TTC549 (cell line): ENCODE measurements at regions not wholly inside any gene's neighbourhood (a gene's known extent, or its start where the extent isn't known, plus 50 kb on each side); places are given as distances from the start of the nearest gene placed in this dataset.
"Not testable (repeated sequence)": the region's sequence is repeated elsewhere in the genome, so short reads cannot be mapped to it uniquely, and the experiment has no call there.

Experiments
- FAIRE-seq: peaks from 2 replicates; lab custom pipeline; 2012; peaks lifted over from hg19 to GRCh38; lab: Jason Lieb, UNC

- FAIRE-seq, result no peak
These were observed 291.1 kb downstream of the FOXL1 start for GRCh38 chr16:86869288-86870022.

DNA sequence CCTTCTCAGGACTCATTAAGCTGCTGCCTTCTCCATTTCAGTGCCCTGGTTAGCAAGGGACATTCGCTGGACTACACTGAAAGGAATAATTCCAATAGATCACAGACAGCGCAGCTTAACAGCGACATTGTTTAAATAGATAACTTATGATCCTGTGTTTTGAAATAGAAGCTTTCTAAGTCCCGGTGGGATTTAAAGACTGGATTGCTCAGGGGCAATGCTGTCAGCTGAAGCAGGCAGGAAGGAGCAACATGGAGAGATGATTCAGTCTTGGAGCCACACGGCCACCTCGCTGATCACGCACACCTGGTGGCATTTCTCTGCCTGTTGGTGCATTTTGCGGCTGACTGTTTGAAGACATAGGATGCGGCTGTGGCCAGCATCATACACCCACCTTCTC lies 292.0 kb downstream of the FOXL1 start:
- FAIRE-seq, result no peak

DNA sequence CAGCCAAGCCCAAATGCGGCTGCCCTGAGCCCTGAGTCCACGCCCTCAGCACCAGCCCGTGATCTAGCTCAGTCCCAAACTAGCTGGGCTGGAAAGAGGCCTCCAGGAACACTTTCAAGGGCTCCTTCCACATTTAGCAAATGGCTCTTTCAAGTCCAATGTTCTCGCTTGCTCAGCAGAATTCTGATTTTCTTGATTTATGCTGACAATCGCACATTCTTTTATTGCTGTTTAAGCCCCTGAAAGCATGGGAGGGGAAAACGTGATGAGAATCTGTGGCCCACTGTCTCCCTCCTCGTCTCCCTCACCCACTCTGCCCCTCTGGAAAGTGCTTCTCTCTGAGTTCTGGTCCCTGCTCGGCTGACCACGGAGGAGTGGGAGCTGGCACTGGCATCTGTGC lies 293.8 kb downstream of the FOXL1 start:
- FAIRE-seq, result no peak

GRCh38 chr16:86872833-86873232 lies 294.5 kb downstream of the FOXL1 start:
- FAIRE-seq, result no peak

DNA sequence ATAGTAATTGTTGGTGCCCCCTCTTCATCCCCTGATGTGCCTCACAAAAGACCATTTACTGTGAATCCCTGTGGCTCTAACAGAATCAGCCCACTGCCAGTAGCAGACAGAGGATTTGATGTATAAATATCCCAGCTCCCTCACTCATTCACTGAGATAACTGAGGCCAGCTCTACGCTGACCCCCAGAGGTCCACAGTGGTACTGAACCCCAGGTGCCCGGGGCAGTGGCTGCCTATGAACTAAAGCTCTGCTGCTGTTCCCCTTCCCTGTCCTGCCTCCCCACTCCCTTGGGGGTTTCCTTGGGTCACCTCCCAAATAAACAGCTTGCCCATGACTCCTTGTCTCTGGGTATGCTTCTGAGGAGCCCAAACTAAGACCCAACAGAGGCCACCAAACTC lies 295.8 kb downstream of the FOXL1 start:
- no peak for FAIRE-seq

DNA sequence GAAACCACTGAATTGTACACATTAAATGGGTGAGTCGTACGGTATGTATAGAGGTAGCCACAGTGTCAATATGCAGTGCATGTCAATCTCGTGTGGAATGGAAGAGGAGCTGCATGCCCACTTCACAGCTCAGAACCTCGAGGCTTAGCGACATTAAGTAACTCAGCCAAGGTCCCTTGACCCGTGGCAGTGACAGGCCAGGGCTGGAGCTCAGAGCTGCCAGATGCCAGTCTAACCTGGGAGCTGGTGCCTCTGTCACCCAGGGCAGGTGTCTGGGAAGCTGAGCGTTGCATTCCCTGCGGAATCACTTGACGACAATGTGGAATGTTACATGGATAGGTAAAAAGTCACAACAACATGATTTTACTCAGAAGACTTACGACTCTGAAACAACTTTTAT lies 298.1 kb downstream of the FOXL1 start:
- FAIRE-seq, result no peak

DNA sequence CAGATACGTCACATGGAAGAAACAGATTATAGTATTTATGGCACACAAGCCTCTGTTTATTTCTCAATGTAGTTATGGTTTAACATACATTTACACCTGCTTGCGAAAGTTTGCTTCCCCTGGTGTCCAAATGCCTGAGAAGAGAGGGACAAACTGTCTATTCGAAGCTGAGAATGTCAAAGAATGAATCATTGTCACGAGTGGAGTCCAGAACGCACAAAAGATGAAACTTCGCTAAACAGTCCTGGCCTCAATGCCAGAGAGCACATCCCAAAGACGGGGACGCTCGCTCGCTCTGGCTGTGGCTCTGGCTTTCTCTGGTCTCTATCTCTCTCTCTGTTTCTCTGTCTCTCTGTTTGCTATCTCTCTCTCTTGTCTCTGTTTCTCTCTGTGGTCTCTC lies 298.8 kb downstream of the FOXL1 start:
- FAIRE-seq, result no peak

- no peak for FAIRE-seq
These were observed 299.5 kb downstream of the FOXL1 start for GRCh38 chr16:86877835-86878234.

- FAIRE-seq, result no peak
These were observed 300.1 kb downstream of the FOXL1 start for GRCh38 chr16:86878236-86879080.

GRCh38 chr16:86879268-86879667 lies 300.9 kb downstream of the FOXL1 start:
- no peak for FAIRE-seq

- FAIRE-seq, result no peak
These were observed 302.2 kb downstream of the FOXL1 start for GRCh38 chr16:86880316-86881117.

DNA sequence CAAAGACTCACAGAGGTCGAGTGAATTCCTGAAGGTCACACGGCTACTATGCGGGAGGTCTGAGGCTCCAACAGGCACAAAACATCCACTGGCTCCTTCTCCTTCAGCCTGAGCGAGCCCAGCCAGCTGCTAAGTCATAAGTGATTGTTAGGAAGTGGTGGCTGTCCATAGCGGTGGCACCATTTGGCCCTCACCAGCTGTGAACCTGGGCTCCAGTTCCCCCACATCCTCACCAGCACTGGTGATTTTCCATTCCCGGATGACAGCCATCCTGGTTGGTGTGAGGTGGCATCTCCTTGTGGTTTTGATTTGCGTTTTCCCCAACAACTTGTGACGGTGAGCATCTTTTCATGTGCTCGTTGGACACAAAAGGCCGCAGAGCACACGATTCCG lies 302.8 kb downstream of the FOXL1 start:
- no peak for FAIRE-seq

DNA sequence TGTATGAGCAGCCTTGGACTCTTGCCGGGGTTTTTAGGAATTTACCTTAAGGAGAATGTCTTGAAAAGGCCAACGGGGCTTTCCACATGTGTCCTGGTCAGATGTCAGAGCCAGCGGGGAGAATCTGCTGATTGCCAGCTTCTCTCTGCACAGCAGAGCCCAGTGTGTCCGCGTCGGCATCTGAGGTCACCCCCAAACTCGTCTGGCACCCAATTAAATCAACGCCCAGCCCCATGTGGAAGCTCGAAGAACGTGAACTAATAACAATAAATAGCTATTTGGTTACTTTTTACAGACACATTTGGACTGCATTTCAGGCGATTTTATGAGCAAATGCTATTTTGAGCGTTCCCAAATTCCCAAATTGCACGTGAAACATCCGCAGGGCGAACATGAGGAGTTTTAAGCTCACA lies 303.5 kb downstream of the FOXL1 start:
- FAIRE-seq, result no peak

DNA sequence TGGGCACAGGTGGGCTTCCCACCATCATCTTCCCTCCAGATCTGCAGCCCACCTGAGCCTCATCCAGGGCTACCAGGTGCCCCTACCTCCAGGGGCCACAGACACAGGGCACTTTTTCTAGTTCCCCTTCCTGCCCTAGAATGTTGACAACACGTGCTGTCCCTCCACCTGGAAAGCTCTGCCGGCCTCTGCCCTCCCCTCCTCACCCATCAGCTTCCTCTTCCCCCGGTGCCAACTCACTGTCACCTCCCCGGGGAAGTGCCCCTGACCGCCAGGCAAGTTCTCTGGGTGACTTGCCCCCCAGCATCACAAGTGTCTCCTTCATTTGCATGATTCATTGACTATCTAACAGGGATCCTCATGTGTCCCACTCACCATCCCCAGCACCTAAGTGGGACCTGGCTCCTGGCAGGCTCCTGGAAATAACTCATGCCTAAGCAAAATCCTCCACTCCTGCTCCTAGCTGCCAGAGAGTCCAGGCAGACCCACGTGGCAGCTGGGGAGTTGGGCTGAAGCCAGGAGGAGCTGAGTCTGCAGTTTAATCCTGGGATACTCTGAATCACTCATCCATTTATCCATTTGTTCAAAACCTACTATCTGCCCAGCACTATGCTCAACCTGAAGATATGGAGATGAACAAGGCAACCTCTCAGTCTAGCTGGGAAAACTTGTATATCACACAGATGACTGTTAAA lies 304.4 kb downstream of the FOXL1 start:
- FAIRE-seq, result no peak

GRCh38 chr16:86883583-86884389 lies 305.4 kb downstream of the FOXL1 start:
- no peak for FAIRE-seq

DNA sequence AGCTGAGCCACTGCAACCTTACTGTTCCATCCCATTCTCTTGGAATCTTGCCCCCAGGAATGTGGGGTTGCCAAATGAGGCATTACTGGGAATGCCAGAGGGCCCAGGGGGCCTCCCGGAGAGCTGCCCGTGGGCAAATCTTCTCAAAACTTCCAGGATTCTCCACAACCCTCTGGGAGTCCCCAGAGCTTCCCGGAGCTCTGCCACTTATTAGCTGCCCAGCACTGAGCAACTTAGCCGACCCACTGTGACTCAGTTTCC lies 306.0 kb downstream of the FOXL1 start:
- FAIRE-seq, result no peak

DNA sequence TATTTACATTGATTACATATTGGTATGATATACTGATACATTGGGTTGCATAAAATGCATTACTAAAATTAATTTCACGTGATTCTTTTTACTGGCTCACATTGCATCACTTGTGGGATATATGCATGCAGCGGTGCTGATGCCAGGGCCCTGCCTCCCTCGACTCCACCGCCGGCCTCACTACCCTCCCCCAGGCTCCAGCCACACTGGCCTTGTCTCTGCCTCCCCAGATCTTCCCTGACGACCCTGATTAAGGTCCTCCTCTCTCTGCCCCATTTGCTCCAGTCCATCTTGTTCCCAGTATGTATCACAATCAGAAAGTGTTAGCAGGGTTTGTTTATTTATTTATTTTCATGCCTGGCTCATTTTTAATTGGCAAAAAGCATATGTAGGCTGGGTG lies 306.8 kb downstream of the FOXL1 start:
- FAIRE-seq, result no peak

DNA sequence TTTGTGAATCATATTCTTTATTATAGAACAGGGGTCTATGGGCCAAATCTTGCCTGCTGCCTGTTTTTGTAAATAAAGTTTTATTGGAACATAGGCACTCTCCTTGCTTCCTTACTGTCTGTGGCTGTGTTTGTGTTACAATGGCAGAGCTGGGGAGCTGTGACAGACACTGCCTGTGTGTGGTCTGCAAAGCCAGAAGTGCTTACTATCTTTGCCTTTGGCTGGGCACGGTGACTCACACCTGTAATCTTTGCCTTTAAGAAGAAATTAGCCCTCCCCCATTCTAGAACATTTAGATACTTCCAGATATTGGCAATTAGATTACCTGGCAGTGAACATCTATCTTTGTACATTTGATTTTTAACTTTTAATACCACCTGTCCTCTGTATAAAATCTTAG lies 308.3 kb downstream of the FOXL1 start:
- no peak for FAIRE-seq

DNA sequence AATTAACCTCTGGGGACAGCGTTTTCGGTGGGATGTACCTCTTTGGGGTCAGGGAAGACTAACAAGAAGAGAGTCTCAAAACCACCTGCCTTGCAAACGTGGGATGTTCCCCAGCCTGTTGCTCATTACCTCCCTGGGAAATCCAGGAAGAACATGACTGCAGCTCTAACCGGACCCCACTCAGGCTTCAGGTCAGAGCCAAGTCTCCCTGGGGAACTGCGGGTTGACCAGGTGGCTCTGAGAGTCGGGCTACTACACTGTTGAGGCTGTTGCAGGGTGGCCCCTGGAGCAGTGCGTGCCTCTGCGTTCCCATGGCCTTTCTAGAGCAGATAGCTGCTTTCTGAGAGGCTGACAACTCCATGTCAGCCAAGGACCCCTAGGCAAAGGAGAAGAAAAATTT lies 309.1 kb downstream of the FOXL1 start:
- no peak for FAIRE-seq

- no peak for FAIRE-seq
These were observed 310.1 kb downstream of the FOXL1 start for GRCh38 chr16:86888231-86889053.

GRCh38 chr16:86889054-86889366 lies 310.7 kb downstream of the FOXL1 start:
- FAIRE-seq, result not testable (repeated sequence)
